LNCaP clone FGC (cell line): ENCODE measurements at regions not wholly inside any gene's neighbourhood (a gene's known extent, or its start where the extent isn't known, plus 50 kb on each side); places are given as distances from the start of the nearest gene placed in this dataset.

Source experiments
- DNase-seq: peaks from one replicate; pipeline ENCODE4 v3.0.0-alpha.2; 2011; ENCODE audit warnings: low read depth
- H3K4me3 ChIP-seq: 2 replicates; pipeline ENCODE4 v1.5.1; 2011; ENCODE audit warnings: mild to moderate bottlenecking, low read depth, low read length, control low read depth
- TF ChIP-seq, protein P1 (sequence below): IDR thresholded peaks from 2 replicates; pipeline ENCODE4 v1.5.1; 2012; ENCODE audit warnings: mild to moderate bottlenecking; ENCODE audit not compliant: control insufficient read depth, insufficient read depth; ENCODE audit errors: extremely low read depth

DNA sequence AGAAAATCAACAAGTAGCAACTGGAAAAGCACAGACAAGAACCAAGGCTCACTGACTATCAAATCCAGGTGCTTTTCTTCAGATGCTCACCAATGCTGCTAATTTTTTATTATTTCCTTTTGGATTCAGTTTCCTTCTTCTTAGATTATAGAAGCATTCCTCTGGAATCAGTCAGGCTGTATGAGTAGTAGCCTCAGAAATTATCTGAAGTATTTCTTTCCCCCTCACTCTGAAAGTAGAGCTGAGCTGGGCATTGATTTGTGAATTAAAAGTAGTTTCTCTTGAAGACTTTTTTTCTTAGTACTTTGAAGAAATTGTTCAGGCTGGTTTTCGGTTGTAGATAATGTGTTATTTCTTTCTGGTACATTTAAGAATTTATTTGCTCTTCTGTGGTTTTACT lies 273.7 kb downstream of the NOL4 start:
- TF ChIP-seq, protein P1, sequence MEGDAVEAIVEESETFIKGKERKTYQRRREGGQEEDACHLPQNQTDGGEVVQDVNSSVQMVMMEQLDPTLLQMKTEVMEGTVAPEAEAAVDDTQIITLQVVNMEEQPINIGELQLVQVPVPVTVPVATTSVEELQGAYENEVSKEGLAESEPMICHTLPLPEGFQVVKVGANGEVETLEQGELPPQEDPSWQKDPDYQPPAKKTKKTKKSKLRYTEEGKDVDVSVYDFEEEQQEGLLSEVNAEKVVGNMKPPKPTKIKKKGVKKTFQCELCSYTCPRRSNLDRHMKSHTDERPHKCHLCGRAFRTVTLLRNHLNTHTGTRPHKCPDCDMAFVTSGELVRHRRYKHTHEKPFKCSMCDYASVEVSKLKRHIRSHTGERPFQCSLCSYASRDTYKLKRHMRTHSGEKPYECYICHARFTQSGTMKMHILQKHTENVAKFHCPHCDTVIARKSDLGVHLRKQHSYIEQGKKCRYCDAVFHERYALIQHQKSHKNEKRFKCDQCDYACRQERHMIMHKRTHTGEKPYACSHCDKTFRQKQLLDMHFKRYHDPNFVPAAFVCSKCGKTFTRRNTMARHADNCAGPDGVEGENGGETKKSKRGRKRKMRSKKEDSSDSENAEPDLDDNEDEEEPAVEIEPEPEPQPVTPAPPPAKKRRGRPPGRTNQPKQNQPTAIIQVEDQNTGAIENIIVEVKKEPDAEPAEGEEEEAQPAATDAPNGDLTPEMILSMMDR, result no peak
- no peak overlapping the region for H3K4me3 ChIP-seq
- no peak for DNase-seq

DNA sequence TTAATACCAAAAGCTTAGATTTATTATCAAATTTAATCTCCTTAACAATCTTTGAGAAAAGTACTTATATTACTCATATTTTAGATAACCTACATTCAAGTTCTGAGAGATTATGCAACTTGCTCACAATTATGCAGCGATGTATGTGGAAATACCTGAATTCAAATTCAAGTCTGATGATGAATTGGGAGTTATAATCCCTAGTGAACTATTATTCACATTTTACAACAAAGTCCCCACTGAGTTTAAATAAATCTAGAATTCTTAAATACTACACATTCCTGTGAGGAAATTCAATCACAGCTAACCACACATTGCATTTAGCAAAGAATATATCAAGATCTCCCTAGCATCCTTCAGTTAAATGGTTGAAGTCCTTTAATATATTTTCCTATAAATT lies 278.4 kb downstream of the NOL4 start:
- no peak overlapping the region for H3K4me3 ChIP-seq
- TF ChIP-seq, protein P1, result no peak
- no peak for DNase-seq

DNA sequence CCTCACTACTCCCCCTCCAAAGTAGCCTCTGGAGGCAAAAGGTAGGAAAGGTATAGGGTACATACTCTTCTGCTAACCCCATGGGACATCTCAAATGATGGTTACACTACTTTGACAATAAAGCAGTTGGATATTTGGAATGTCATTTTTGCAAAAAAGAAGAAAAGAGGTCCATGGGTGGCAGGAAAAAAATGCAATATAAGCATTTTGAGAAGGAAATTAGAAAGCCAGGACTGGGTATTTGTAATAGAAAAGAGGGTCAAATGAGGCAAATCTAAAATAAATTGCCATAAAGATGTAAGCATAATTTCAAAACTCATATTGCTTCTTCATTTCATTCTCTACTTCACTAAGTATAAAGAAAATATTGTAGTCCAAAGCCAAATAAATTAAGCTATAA lies 280.2 kb downstream of the NOL4 start:
- TF ChIP-seq, protein P1, result no peak
- no peak for DNase-seq
- no peak overlapping the region for H3K4me3 ChIP-seq

DNA sequence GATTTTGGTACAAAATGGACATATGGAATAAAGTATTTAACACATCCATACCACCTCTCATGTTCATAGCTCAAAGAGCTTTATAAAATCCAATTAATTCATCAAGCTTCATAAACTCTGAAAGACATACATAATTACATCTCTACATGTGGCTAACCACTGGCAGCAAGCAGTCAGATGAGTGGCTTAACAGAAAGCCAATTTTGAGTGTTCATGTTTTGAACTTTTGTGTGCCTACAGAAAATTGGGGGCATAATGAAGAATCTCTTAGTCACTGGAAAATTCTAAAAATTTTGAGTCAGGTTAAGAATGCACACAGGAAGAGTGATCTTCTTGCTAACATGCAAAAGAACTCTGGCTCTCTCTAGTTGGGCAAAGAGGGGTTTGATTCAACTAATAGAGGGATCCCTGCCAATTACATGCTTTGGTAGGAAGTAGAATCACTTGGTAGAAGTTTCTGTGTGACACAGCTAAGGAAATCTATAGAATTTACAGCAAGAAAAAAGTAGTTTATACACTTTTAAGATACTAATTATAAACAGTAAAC lies 287.4 kb downstream of the NOL4 start:
- DNase-seq, result no peak
- no peak overlapping the region for H3K4me3 ChIP-seq
- TF ChIP-seq, protein P1, result no peak

DNA sequence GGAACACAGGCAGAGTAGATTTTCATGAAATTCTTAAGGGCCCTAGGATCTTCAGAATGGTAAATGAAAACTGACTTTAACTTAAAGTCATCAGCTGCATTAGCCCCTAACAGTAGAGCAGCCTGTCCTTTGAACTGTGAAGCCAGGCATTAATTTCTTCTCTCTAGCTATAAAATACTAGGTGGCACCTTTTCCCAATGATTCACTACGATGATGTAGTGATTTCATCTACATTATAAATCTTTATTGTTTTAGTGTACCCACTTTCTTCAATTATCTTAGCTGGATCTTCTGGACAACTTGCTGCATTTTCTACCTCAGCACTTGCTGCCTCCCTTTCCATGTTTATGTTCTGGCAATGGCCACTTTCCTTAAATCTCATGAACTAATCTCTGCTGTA lies 290.5 kb downstream of the NOL4 start:
- TF ChIP-seq, protein P1, result no peak
- no peak overlapping the region for H3K4me3 ChIP-seq
- DNase-seq, result no peak

DNA sequence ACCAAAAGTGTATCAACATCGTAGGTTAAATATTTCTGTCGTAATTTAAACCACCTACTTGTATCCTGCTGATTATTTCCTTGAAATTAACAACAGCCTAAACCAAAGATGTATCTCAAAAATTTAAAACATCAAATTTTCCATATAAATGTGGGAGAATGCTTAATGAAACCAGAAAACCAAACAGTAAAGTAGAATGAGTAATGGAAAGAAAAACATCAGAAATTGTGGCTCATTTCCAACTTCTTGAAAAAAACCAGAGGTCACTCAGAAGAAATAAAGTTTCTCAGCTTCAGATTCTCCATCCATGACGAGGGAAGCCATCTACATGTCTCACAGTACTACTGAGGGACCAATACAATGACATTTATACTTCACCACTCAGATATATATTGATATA lies 296.5 kb downstream of the NOL4 start:
- DNase-seq, result no peak
- no peak overlapping the region for H3K4me3 ChIP-seq
- TF ChIP-seq, protein P1, result no peak

DNA sequence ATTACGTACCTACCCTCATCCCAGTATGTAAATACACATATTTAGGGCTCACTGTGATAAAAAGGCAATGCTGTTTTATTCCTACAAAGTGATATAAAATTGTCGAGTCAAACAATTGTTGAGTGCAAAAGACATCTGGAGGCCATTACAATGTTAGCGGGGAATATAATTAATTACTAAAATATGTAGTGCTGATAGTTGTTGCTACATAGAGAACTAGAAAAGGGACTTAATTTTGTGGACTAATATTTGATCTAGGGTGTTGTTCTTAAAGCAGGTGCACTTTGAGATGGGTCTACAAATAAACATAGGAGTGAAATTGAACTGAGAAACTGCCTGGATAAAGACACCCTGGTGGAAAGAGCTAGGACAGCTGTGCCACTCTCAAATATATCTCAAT lies 300.1 kb downstream of the NOL4 start:
- H3K4me3 ChIP-seq, result no peak overlapping the region
- DNase-seq, result no peak
- TF ChIP-seq, protein P1, result no peak
